NCI-H2196 (cell line): ENCODE measurements at regions not wholly inside any gene's neighbourhood (a gene's known extent, or its start where the extent isn't known, plus 50 kb on each side); places are given as distances from the start of the nearest gene placed in this dataset.
"Not testable (repeated sequence)": the region's sequence is repeated elsewhere in the genome, so short reads cannot be mapped to it uniquely, and the experiment has no call there.

ENCODE experiments used
- DNase-seq: peaks from one replicate; lab custom pipeline; 2025; ENCODE audit not compliant: unreplicated experiment; lab: John Stamatoyannopoulos, UW

DNA sequence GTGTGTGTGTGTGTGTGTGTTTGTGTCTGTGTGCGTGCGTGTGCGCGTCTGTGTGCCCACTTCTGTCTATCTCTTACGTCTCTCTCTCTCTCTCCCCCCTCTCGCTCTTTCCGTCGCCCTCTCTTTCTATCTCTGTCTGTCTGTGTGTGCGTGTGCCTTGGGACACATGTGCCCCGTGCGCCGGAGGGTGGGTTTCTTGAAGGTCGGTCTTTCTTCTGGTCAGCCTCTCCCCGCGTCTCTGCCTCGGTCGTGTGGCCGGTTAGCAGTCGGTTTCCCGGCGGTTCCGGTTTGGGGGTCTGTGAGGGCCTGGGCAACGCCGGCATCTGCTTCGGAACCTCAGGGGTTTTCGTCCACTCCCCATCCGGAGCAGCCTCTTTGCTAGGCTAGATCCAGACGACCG lies 1423.6 kb upstream of the PCDH10 start:
- DNase-seq, result not testable (repeated sequence)

DNA sequence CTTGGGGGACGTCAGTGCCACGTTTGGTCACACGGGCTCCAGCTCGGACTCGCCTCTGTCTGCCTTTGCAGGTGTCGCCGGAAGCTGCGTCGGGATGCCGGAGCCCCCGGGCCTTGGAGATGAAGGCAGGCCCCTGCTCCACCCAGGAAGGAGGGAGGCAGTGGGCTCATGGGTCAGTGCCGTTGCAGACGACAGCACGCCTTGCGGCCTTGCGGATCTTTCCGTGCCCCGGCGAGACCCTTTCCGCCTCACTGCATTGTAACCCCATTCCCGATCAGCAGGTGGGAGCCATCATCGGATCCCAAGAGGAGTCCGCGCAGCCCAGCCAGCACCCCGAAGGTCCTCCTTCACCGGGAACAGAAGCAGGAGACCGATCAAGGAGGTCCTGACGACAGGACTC lies 1422.2 kb upstream of the PCDH10 start:
- not testable (repeated sequence) for DNase-seq

DNA sequence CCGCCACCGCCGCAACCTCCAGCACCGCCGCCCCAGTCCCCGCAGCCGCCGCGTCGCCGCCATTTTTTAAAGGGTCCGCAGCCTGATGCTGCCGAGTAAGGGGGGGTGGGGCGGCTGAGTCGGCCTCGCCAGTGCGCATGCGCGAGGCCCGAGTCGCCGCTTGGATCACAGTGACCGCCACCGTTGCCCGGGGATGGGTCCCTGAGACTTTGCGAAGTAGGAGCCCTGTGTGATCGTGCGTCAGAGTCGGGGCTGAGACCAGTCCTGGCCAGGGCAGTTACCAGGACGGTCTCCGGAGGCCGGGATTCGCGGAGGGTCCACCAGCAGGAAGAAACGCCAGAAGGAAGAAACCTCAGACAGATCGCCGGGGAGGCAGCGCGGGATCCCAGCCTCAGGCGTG lies 1421.7 kb upstream of the PCDH10 start:
- DNase-seq, result not testable (repeated sequence)

DNA sequence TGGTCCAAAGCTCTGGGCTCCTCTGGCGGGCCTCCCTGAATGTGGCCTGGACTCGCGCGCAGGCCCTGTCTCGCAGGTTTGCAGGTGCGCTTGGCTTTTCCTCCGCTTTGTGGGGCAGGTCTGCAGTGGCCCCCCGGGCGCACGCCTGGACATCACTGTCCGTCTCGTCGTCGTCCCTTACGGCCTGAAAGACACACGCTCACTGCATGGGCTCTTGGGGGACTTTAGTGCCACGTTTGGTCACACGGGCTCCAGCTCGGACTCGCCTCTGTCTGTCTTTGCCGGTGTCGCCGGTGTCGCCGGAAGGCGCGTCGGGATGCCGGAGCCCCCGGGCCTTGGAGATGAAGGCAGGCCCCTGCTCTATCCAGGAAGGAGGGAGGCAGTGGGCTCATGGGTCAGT lies 1419.9 kb upstream of the PCDH10 start:
- DNase-seq, result not testable (repeated sequence)

DNA sequence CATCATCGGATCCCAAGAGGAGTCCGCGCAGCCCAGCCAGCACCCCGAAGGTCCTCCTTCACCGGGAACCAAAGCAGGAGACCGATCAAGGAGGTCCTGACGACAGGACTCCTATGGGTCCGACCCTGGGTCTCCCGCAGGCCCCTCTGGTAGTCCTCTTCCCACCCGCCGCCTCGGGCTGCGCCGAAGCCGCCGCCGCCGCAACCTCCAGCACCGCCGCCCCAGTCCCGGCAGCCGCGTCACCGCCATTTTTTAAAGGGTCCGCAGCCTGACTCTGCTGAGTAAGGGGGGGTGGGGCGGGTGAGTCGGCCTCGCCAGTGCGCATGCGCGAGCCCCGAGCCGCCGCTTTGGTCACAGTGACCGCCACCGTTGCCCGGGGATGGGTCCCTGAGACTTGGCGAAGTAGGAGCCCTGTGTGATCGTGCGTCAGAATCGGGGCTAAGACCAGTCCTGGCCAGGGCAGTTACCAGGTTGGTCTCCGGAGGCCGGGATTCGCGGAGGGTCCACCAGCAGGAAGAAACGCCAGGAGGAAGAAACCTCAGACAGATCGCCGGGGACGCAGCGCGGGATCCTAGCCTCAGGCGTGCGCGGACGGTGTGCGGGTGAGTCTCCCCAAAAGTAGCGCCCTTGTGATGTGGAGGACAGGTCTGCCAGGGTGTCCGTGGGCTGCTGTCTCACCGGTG lies 1419.2 kb upstream of the PCDH10 start:
- DNase-seq, result not testable (repeated sequence)

DNA sequence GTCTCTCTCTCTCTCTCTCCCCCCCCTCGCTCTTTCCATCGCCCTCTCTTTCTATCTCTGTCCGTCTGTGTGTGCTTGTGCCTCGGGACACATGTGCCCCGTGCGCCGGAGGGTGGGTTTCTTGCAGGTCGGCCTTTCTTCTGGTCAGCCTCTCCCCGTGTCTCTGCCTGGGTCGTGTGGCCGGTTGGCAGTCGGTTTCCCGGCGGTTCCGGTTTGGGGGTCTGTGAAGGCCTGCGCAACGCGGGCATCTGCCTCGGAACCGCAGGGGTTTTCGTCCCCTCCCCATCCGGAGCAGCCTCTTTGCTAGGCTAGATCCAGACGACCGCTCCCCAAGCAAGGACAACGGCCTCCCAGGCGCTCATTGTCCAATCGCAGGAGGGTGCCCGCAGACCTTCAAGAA lies 1418.5 kb upstream of the PCDH10 start:
- not testable (repeated sequence) for DNase-seq

DNA sequence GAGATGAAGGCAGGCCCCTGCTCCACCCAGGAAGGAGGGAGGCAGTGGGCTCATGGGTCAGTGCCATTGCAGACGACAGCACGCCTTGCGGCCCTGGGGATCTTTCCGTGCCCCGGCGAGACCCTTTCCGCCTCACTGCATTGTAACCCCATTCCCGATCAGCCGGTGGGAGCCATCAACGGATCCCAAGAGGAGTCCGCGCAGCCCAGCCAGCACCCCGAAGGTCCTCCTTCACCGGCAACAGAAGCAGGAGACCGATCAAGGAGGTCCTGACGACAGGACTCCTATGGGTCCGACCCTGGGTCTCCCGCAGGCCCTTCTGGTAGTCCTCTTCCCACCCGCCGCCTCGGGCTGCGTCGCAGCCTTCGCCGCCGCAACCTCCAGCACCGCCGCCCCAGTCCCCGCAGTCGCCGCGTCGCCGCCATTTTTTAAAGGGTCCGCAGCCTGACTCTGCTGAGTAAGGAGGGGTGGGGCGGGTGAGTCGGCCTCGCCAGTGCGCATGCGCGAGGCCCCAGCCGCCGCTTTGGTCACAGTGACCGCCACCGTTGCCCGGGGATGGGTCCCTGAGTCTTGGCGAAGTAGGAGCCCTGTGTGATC lies 1417.0 kb upstream of the PCDH10 start:
- not testable (repeated sequence) for DNase-seq

DNA sequence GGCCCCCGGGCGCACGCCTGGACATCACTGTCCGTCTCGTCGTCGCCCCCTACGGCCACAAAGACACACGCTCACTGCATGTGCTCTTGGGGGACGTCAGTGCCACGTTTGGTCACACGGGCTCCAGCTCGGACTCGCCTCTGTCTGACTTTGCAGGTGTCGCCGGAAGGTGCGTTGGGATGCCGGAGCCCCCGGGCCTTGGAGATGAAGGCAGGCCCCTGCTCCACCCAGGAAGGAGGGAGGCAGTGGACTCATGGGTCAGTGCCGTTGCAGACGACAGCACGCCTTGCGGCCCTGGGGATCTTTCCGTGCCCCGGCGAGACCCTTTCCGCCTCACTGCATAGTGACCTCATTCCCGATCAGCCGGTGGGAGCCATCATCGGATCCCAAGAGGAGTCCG lies 1414.8 kb upstream of the PCDH10 start:
- not testable (repeated sequence) for DNase-seq

DNA sequence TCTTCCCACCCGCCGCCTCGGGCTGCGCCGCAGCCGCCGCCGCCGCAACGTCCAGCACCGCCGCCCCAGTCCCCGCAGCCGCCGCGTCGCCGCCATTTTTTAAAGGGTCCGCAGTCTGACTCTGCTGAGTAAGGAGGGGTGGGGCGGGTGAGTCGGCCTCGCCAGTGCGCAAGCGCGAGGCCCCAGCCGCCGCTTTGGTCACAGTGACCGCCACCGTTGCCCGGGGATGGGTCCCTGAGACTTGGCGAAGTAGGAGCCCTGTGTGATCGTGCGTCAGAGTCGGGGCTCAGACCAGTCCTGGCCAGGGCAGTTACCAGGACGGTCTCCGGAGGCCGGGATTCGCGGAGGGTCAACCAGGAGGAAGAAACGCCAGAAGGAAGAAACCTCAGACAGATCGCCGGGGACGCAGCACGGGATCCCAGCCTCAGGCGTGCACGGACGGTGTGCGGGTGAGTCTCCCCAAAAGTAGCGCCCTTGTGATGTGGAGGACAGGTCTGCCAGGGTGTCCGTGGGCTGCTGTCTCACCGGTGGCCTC lies 1414.2 kb upstream of the PCDH10 start:
- not testable (repeated sequence) for DNase-seq

DNA sequence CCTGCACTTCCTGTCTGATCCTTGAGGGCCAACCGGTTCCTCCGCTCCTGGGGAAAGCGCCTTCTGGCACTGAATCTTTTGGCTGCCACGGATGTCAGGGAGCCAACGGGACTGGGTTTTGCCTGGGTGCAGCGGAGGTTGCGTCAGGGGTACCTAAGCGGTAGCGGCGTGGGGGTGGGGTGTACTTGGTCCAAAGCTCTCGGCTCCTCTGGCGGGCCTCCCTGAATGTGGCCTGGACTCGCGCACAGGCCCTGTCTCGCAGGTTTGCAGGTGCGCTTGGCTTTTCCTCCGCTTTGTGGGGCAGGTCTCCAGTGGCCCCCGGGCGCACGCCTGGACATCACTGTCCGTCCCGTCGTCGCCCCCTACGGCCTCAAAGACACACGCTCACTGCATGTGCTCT lies 1410.1 kb upstream of the PCDH10 start:
- not testable (repeated sequence) for DNase-seq

DNA sequence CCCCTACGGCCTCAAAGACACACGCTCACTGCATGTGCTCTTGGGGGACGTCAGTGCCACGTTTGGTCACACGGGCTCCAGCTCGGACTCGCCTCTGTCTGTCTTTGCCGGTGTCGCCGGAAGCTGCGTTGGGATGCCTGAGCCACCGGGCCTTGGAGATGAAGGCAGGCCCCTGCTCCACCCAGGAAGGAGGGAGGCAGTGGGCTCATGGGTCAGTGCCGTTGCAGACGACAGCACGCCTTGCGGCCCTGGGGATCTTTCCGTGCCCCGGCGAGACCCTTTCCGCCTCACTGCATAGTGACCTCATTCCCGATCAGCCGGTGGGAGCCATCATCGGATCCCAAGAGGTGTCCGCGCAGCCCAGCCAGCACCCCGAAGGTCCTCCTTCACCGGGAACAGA lies 1407.3 kb upstream of the PCDH10 start:
- not testable (repeated sequence) for DNase-seq

DNA sequence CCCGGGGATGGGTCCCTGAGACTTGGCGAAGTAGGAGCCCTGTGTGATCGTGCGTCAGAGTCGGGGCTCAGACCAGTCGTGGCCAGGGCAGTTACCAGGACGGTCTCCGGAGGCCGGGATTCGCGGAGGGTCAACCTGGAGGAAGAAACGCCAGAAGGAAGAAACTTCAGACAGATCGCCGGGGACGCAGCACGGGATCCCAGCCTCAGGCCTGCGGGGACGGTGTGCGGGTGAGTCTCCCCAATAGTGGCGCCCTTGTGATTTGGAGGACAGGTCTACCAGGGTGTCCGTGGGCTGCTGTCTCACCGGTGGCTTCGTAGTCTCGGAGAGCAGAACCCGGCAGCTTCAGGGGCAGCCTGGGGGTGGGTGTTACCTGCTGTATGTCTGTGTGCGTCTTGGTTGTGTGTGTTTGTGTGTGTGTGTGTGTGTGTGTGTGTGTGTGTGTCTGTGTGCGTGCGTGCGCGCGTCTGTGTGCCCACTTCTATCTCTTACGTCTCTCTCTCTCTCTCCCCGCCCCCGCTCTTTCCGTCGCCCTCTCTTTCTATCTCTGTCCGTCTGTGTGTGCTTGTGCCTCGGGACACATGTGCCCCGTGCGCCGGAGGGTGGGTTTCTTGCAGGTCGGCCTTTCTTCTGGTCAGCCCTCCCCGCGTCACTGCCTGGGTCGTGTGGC lies 1406.4 kb upstream of the PCDH10 start:
- DNase-seq, result not testable (repeated sequence)

DNA sequence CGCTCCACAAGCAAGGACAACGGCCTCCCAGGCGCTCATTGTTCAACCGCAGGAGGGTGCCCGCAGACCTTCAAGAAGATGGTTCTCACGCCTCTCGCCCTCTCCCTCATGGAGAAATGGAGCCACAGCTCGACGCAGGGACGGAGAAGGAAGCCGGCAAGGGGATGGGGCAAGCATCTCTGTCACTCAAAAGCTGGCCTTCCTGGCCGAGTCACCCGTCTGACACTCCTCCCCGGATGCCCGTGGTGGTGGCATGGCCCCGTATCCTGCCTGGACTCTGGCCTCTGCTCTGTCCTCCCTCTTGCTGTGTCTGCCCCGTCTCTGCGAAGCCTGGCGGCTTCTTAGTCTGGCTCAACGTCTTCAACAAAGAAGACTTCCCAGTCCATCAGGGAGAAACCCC lies 1405.7 kb upstream of the PCDH10 start:
- DNase-seq, result not testable (repeated sequence)

DNA sequence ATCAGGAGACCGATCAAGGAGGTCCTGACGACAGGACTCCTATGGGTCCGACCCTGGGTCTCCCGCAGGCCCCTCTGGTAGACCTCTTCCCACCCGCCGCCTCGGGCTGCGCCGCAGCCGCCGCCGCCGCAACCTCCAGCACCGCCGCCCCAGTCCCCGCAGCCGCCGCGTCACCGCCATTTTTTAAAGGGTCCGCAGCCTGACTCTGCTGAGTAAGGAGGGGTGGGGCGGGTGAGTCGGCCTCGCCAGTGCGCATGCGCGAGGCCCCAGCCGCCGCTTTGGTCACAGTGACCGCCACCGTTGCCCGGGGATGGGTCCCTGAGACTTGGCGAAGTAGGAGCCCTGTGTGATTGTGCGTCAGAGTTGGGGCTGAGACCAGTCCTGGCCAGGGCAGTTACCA lies 1401.9 kb upstream of the PCDH10 start:
- not testable (repeated sequence) for DNase-seq

DNA sequence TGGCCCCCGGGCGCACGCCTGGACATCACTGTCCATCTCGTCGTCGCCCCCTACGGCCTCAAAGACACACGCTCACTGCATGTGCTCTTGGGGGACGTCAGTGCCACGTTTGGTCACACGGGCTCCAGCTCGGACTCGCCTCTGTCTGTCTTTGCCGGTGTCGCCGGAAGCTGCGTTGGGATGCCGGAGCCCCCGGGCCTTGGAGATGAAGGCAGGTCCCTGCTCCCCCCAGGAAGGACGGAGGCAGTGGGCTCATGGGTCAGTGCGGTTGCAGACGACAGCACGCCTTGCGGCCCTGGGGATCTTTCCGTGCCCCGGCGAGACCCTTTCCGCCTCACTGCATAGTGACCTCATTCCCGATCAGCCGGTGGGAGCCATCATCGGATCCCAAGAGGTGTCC lies 1399.9 kb upstream of the PCDH10 start:
- DNase-seq, result not testable (repeated sequence)

DNA sequence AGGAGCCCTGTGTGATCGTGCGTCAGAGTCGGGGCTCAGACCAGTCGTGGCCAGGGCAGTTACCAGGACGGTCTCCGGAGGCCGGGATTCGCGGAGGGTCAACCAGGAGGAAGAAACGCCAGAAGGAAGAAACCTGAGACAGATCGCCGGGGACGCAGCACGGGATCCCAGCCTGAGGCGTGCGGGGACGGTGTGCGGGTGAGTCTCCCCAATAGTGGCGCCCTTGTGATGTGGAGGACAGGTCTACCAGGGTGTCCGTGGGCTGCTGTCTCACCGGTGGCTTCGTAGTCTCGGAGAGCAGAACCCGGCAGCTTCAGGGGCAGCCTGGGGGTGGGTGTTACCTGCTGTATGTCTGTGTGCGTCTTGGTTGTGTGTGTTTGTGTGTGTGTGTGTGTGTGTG lies 1399.1 kb upstream of the PCDH10 start:
- DNase-seq, result not testable (repeated sequence)

DNA sequence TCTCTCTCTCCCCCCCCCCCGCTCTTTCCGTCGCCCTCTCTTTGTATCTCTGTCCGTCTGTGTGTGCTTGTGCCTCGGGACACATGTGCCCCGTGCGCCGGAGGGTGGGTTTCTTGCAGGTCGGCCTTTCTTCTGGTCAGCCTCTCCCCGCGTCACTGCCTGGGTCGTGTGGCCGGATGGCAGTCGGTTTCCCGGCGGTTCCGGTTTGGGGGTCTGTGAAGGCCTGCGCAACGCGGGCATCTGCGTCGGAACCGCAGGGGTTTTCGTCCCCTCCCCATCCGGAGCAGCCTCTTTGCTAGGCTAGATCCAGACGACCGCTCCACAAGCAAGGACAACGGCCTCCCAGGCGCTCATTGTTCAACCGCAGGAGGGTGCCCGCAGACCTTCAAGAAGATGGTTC lies 1398.6 kb upstream of the PCDH10 start:
- DNase-seq, result not testable (repeated sequence)

DNA sequence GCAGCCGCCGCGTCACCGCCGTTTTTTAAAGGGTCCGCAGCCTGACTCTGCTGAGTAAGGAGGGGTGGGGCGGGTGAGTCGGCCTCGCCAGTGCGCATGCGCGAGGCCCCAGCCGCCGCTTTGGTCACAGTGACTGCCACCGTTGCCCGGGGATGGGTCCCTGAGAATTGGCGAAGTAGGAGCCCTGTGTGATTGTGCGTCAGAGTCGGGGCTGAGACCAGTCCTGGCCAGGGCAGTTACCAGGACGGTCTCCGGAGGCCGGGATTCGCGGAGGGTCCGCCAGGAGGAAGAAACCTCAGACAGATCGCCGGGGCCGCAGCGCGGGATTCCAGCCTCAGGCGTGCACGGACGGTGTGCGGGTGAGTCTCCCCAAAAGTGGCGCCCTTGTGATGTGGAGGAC lies 1386.9 kb upstream of the PCDH10 start:
- DNase-seq, result not testable (repeated sequence)

DNA sequence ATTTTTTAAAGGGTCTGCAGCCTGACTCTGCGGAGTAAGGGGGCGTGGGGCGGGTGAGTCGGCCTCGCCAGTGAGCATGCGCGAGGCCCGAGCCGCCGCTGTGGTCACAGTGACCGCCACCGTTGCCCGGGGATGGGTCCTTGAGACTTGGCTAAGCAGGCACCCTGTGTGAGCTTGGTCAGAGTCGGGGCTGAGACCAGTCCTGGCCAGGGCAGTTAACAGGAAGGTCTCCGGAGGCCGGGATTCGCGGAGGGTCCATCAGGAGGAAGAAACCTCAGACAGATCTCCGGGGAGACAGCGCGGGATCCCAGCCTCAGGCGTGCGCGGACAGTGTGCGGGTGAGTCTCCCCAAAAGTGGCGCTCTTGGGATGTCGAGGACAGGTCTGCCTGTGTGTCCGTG lies 1384.4 kb upstream of the PCDH10 start:
- DNase-seq, result no peak

DNA sequence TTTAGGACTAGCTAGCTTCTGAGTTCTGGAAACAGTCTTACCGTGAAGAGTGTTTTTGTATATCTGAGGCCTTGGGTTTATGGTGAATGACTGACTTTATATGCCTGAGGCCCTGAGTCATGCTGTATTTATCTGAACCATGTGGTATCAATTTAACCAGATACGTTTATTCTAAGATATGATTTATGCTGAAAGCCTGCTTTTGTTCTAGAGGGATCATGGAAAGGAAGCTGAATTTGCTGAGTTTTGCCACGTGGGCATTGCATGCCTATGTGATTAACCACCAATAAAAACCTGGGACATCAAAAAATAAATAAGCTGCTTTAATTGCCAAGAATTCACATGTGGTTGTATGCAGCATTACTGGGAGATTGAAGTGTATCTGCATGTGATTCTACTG lies 1374.7 kb upstream of the PCDH10 start:
- not testable (repeated sequence) for DNase-seq

DNA sequence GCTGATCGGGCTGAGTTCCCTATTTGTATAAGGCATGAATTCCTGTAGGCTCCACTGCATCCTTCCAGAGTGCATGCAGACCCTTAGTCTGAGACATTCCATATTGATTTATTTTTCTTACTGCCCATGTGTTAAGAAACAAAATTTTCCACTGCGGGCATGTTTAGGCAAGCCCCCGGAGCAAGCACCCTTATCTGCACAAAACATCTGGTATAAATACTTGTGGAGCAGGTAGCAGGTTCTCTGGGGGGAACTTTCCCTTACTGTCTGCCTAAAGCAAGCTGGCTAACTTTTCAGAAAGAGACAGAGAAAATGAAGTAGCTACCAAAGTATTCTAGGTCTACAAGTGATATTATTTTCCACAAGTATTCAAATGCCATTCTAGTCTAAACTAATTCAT lies 1338.5 kb upstream of the PCDH10 start:
- DNase-seq, result not testable (repeated sequence)
